Activated gamma-delta T cell treated with anti-CD3 and anti-CD28 coated beads, Interleukin-2, amount 50 U/mL, for 16 hours (primary cell): ENCODE measurements at regions not wholly inside any gene's neighbourhood (a gene's known extent, or its start where the extent isn't known, plus 50 kb on each side); places are given as distances from the start of the nearest gene placed in this dataset.
"Not testable (repeated sequence)": the region's sequence is repeated elsewhere in the genome, so short reads cannot be mapped to it uniquely, and the experiment has no call there.

Source experiments
- DNase-seq: peaks from one replicate; pipeline ENCODE4 v3.0.0-alpha.2; 2020; ENCODE audit warnings: low read depth

DNA sequence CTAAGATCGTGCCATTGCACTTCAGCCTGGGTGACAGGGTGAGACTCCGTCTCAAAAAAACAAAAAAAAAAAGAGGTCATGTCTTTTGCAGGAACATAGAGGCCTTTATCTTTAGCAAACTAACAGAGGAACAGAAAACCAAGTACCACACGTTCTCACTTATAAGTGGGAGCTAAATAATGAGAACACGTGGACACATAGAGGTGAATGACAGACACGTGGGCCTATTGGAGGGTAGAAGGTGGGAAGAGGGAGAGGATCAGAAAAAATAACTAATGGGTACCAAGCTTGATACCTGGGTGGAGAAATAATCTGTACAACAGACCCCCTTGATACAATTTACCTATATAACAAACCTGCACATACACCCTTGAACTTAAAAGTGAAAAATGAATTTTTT is 401.4 kb upstream of the NAALADL2 start:
- no peak for DNase-seq

DNA sequence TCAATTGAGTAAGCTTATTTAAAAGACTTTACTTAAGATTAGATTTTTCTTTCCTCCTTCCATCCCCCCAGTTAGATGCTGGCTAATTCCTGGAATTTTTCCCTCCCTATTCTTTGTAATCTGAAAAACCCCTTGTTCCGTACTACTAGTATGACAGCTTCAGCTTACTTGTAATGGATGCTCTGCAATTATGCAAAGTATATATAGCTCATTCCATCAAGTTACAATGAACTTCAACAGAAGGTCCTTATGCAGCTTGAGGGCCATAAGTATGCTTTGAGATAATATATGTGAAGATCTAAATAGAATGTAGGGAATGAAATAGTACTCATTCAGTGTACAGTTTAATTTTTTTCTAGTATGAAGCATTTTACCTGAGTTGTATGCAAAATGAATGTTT is 398.3 kb upstream of the NAALADL2 start:
- no peak for DNase-seq

DNA sequence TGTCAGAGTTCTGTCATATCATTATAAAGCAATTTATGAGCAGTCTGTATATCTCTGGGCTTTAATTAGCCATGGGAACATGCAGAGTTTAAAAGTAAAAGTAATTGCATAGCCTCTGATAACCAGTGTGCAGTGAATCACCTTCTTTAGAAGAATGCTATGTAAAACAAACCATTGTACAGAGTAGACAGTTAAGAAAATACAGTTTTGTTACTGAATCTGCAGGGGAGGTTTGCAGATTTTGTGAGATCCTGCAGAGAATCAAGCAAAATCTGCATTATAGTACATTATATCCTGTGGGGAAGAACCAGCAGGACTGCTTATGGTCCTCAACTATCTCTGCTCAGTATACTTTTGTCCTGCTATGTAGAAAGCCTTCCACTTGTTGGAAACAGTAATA is 396.2 kb upstream of the NAALADL2 start:
- DNase-seq = no peak

DNA sequence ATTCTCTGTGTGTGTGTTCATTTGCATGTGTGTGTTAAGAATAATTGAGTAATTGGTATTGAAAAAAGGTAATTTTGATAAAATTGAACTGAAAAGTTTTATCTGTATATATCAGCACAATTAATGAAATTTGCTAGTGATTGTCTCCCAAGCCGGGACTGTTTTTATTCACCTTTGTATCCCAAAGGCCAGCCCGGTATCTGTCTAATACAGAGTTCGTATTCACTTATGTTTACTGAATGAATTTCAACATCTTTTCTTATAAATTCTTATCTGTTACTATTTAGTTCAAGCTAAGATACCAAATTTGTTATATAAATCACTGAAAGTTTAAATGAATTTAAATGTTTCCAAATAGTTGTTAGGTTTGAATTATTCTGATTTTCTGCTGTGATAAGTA is 394.0 kb upstream of the NAALADL2 start:
- DNase-seq = no peak

DNA sequence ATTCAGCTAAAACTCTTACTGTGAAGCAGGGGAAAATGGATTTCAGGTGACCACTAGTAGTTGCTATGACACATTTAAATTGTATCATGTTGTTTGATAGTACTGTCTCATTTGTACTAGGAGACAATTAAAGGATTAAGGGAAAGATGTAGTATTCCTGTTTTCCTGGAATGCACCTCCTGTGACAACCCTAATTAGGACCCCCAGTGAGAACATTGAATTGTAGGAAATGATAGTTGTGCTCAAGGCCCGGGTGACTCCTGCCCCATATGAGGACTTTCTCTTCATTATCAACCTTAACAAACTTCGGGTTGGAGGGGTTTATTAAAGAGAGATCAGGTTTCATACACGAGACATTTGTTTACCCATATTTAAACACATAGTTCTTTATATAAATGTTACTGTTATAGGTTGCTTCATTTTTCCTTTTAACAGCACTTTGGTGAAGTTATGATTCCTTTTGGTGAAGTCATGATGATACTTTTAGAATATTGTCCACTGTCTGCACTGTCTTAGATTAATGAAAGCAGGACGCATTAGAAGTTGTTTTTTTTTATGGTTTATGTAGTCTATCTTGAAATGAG is 392.6 kb upstream of the NAALADL2 start:
- DNase-seq = no peak

DNA sequence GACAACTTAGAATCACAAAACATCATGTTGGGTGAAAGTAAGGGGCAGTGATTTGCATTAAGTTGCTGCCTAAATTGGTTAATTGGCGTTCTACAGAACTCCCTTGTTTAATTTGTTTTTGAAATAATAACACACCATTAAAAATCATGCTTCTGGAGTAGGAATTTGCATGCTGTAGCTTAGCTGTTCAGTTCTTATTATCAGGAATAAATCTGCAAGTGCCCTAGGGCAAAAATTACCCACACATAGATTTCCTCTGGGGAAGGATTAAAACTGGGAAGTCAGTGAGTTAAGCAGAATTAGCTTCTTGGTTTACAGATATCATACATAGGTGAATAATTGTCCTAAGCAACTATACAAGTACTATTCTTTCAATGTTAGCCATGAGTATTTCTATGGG is 381.6 kb upstream of the NAALADL2 start:
- DNase-seq = no peak

DNA sequence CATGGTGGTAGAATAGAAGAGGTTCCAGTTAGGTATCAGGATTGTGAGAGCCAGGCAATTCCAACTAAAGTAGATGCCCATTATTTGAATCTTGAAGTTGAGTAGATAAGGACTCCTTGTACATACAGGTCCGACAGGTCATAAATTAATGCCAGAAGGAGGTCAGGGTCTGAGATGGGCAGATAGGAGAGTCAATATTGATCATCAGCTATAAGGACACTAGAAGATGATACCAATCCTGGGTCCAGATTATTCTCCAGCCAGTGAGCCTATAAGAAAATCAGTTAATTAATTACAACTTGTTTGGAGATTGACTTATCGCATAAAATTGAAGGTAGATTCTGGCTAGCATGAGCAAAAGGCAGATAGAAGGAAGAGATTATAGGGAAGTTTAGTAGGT is 378.4 kb upstream of the NAALADL2 start:
- no peak for DNase-seq

DNA sequence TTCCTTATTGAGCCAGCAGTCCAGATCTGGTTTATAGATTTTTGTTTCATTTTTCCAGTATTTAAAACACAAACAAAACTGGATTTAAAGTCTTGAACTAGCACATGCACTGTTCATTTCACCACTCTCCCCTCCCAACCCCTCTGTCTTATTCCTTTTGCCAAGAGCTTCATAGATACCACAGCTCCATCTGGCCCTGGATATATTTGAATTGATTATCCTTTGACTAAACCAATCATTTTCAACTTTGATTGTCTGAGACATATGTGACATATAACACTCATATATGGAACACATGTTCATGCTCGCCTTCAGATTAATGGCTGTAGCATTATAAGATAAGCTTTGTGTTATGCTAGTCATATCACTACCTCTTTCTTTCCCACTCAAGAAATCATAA is 376.6 kb upstream of the NAALADL2 start:
- DNase-seq = no peak

DNA sequence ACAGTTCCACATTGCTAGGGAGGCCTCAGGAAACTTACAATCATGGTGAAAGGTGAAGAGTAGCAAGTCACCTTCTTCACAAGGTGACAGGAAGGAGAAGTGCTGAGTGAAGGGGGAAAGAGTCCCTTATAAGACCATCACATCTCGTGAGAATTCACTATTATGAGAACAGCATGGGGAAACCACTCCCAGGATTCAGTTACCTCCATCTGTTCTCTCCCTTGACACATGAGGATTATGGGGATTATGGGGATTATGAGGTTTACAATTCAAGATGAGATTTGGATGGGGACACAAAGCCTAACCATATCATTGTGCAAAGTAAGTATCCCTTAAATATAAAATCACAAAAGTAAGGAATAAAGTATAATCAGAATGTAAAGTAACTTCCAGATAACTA is 375.9 kb upstream of the NAALADL2 start:
- DNase-seq = no peak

DNA sequence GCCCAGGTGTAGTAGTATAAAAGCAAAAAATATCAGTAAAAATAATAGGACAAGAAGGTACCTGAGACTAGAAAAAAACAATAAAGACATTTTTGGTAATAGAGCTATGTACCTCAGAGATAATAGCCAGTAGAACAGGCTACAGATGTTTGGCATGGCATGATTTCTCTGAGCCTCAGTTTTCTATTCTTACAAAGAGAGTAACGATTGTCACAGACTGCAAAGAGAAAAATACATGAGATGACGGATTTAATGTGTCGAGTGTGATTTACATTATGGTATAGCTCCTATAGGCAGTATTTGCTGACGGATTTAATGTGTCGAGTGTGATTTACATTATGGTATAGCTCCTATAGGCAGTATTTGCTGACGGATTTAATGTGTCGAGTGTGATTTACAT is 375.3 kb upstream of the NAALADL2 start:
- not testable (repeated sequence) for DNase-seq

DNA sequence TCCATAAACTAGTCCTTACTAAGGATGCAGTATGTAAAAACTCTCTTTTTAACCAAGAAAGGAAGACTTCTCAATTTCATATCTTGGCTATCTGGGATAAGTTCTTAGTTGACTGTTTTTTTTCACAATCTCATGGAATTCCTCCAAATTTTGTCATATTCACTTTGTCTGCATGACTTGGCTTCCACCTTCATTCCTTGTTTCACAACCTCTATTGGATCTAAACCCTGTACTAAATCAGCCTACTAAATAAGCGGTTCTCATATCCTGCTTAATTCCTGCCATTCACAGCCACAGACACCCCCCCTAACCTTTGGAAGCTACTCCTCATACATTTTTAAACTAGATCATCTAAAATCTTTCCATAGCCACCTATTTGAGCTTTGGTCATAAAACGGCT is 370.6 kb upstream of the NAALADL2 start:
- DNase-seq = no peak

DNA sequence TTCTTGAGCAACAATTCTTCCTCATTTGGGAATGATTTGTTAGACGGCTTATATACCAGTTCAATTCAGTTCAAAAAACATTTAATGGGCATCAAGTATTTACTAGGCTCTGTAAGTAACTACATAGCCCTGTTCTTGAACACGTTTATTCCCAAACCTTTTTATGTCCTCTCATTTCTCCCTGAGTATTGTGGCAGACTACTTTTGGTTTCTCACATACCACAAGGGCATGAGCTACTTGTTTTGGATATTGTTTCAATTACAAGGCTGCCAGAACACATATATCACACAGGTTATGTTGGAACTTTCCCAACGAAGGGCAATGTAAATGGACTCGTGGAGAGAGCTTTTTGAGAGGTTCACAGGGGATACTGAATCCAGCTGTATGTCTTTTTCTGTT is 363.8 kb upstream of the NAALADL2 start:
- no peak for DNase-seq

DNA sequence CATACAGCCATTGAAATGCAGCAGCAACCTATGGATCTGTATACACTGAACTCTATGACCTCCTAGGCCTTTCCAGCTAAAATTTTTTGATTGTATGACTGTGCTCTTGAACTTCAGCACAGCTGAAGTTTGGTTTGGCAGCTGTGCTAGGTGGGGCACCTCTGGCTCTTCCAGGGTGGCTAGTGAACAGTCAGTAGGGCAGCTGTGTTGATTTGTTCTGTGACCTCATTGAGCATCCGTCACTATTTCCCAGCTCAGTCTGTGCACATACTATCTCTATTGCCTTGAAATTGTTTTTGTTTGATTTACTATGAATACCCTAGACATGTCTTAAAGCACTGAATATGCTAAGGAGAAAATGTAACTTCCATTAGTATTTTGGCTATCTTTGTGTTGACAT is 363.2 kb upstream of the NAALADL2 start:
- DNase-seq = no peak

DNA sequence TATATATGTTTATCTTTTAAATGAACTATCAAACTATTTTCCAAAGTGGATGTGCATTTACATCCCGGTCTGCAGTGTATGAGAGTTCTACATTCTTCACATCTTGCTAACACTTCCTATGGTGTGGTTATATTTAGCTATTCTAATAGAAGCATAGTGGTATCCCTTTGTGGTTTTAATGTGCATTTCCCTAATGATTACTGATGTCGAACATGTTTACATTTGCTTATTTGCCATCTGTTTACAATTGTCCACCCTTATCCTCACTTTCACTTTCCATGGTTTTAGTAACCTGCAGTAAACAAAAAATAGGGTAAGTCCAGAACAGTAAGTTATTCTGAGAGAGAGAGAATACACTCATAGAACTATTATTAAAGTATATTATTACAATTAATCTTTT is 360.5 kb upstream of the NAALADL2 start:
- DNase-seq = no peak

DNA sequence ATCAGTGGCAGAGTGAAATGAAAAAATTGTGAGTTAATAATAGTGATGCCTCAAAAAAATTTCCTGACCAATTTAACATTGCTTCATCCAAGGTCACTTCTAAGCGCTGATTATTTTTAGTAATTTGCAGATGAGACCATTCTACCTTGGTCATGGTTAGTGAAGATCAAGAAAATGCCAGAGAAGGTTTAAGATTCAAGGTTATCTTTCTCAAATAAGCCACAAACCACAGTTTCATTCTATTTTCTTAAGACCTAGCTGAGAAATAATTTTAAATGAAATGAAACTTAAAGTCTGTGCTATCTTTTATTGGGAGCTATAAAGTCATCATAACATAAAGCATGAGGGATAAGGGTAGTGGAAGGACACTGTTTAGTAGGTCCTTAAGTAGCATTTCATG is 353.9 kb upstream of the NAALADL2 start:
- DNase-seq = no peak

DNA sequence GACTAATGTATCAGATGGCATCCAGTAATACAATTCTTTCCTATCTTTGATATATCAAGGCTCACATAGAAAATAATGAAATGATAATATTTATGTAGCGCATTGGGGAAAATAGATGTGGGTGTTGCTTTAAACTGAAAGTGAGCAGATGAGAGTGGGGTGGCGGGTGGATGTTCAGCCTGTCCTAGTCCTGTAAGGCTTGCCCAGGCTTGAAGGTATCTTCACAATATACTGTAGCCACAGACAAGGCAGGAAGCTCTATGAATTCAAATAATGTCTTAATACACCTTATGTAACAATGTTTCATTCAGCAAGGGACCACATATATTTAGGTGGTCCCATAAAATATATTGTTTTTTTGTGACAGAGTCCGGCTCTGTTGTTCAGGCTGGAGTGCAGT is 334.9 kb upstream of the NAALADL2 start:
- no peak for DNase-seq

DNA sequence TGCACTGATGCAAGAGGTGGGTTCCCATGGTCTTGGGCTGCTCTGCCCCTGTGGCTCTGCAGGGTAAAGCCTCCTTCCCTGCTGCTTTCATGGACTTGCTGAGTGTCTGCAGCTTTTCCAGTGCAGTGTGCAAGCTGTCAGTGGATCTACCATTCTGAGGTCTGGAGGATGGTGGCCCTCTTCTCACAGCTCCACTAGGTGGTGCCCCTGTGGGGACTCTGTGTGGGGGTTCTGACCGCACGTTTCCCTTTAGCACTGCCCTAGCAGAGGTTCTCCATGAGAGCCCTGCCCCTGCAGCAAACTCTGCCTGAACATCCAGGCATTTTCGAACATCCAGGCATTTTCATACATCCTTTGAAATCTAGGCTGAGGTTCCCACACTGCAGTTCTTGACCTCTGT is 329.8 kb upstream of the NAALADL2 start:
- no peak for DNase-seq

DNA sequence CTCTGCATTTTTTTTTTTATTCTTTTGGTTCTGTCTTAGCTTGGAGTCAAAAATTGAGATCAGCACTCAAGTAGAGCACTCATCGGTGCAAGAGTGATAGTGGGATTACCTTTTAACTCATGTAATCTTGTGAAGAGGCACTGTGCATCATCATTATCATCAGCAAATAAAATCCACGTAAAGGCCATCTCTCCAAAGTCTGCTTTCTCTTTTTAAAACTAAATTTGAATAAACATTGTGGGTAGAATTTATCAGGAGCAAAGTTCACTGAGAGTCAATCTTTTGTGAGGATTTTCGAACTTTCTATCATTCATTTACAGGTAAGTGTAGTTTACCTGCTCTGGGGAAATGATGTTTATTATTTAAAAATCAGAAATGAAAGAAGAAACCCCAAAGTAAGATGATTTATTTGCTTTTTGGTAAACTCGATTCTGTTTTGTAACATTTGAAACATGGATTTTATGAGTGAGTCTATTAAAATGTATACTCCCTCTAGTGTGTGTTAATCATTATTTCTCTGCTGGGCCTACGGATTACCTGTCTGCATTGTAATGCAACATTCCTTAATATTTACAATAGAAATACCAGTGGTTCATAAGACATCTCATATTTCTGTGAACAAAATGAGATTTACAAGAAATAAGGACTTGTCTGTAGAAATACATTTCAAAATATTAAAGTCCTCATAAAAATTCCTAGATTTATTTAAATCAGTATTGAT is 327.7 kb upstream of the NAALADL2 start:
- no peak for DNase-seq

DNA sequence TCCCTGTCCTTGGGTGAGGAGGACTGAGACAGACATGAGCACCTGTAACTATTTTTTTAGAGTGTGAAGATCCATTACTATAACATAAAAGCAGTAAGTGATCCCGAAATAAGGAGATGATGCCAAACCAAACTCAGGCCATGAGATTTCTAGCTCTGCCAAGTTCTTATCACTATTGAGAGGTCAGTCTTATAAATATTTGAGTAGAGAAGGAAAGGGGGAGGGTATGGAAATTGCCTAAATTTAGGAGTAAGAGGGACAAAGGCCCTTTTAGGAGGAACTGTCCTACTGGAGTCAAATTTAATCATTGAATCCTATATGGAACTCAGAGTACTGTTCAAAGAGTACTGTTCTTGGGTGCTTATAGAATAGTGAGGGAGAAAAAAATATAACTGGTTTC is 326.9 kb upstream of the NAALADL2 start:
- DNase-seq = no peak

DNA sequence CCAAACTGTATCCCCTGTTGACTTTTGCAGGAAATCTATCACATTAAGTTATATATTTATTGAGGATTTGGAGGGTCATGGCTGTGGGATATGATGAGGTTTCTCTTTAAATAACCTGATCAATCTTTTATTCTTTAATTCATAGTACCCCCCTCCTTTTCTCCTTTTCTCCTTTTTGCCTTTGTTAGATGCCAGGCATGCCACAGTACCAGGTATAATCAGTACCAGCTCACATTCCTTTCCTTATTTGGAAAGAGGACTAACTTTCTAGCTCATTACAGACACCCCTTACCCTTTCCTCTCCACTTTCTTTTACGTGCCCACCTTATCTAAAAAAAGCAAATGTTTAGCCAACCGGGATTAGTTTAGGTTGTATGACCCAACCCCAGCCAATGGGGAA is 326.4 kb upstream of the NAALADL2 start:
- no peak for DNase-seq

DNA sequence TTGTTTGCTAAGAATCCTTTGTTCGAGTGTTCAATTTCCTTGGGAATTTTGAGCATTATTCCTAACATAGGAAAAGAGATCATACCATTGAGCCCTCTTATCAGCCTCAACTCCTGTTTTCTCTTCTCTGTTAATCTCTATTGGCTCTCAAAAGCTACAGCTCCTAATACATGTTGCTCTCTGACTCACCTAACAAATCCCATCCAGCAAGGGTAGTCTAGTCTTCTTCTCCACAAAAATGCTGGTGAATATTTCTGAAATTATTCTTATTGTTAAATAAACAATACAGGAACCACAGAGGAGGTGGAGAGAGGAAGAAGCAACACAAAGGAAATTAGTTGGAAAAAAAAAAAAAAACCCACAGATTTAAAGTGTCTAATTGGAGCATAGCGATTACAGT is 325.8 kb upstream of the NAALADL2 start:
- DNase-seq = no peak

DNA sequence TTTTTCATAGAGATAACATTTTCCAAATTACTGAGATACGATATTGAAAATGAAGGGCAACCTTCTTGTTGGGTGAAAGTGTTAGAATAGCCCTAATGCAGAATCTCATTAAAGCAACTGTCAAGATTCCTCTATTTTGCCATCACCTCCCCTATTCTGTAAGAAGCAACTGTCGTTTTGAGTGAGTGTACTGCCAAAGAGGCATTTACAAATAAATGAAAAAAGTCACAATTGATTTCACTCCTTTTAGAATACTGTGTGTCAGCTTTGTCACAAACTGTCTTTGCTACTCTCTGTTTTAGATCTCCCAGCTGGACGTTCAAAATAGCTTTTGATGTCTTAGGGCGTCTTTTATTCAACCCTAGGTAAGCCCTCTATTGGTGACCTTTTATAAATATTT is 322.8 kb upstream of the NAALADL2 start:
- no peak for DNase-seq

DNA sequence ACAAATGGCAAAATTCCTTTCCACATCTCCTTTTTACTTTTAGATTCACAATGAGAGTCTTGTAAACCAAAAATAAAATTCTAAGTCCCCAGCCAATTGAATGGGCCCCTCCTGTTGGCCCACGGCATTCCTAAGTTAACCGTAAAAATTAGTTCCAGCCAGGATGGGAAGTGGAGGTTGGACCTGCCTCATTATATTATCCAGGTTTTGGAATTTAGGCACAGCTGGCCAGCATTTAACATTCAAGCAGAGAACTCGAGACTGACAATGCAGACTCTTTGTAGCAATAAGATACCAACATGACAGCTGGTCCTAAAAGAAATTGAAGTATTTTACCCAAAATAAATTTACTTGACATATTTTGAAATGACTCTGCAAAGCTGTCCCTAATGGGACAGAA is 321.0 kb upstream of the NAALADL2 start:
- no peak for DNase-seq

DNA sequence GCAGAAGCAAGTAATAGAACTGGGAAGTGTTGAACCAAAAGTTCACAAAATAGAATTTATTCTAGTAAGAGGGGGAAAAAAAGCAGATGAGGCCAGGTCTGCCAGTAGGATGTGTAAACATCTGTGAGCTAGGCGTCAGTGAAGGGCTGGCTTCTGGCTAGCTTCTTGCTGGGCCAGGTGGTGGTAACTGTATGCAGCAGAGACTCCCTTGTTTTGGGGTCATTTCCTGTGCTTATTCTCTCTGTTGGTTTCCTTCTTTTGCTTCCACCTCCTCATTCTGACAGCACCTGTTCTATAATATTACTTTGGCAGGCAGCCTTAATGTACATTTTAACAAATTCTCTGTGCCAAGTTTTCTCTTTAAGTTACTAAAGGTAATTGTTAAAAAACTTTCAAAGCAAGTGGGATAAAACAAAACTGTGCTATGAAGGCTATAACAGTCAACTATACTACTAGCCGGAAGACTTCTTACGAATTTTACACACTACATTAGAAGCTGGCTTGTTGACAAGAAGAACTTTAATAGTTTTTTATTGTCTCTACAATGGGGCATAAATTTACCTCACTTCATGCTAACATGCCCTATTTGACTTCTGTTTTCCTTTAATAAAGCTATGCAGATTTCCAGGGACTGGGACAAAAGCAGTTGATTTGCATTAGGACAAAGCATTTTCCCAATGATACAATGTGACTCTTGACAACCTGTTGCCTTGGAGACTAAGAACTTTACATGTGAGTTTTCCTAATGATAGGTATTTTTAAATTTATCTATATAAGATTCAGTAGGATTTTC is 318.8 kb upstream of the NAALADL2 start:
- DNase-seq = no peak
